ENCODE measurements at regions not wholly inside any gene's neighbourhood (a gene's known extent, or its start where the extent isn't known, plus 50 kb on each side); places are given as distances from the start of the nearest gene placed in this dataset.

DNA sequence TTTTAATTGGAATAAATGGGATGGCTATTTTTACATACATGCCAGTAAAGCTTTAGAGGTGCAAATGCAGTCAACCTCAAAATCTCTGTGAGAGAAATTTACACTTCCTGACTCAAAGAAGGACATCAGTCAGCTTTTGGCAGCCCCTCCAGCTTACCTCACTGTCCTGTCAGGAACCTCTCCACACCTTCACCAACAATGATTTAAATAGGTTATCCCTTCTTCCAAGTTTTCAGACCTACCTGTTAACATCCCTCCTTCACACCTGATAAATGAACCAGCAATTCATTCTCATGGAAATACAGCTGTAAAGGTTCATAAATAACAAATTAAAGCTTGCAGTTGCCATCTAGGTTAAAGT lies 286.1 kb downstream of the SHOX2 start:
- TF ChIP-seq CTCF (conservative IDR thresholded peaks at IDR 0.05) = no peak
- no peak for TF ChIP-seq ZFX (IDR thresholded peaks at IDR 0.05)
